ENCODE measurements at regions not wholly inside any gene's neighbourhood (a gene's known extent, or its start where the extent isn't known, plus 50 kb on each side); places are given as distances from the start of the nearest gene placed in this dataset.

- H4K5ac ChIP-seq (ENCODE audit: insufficient read length, low read depth, low read length): no peak overlapping the region
- H3K79me2 ChIP-seq (ENCODE audit: insufficient read depth, low read length): no peaks in the 10 kb centered on the region
- no peak overlapping the region for H2BK120ac ChIP-seq (ENCODE audit: low read depth, low read length, poor library complexity, severe bottlenecking)
- no peaks in the 10 kb centered on the region for H3K79me1 ChIP-seq (ENCODE audit: insufficient read depth, low read depth, low read length, poor library complexity, severe bottlenecking)
- no peak overlapping the region for H2AK5ac ChIP-seq (ENCODE audit: insufficient read length, low read length)
- no peak overlapping the region for H4K91ac ChIP-seq (ENCODE audit: insufficient read length, low read depth, low read length)
- H3K4me1 ChIP-seq (ENCODE audit: insufficient read depth, low read length): no peaks in the 10 kb centered on the region
- no peak for DNase-seq
- H4K20me1 ChIP-seq (ENCODE audit: control insufficient read depth, insufficient read depth, insufficient read length): no peaks in the 10 kb centered on the region
- H2BK15ac ChIP-seq (ENCODE audit: low read depth, low read length): no peak overlapping the region
- no peak overlapping the region for H2BK5ac ChIP-seq (ENCODE audit: insufficient read length, low read length)
- H3T11ph ChIP-seq (ENCODE audit: low read length): no peak overlapping the region
- no peak overlapping the region for H2BK20ac ChIP-seq (ENCODE audit: low read depth, low read length, poor library complexity, severe bottlenecking)
- no peak overlapping the region for H4K8ac ChIP-seq (replicated peaks; ENCODE audit: insufficient read length, low read depth, low read length)
- H3K18ac ChIP-seq (ENCODE audit: insufficient read length, low read depth, low read length): no peak overlapping the region
- no peaks in the 10 kb centered on the region for H3K27me3 Mint-ChIP-seq (ENCODE audit: low read depth)
- H3K27me3 ChIP-seq (ENCODE audit: insufficient read depth, low read length): no peaks in the 10 kb centered on the region
- H3K14ac ChIP-seq (ENCODE audit: insufficient read depth, low read length): no peak overlapping the region
- H3K27ac ChIP-seq (ENCODE audit: insufficient read length, low read depth, low read length): no peak overlapping the region
- H3K9me3 Mint-ChIP-seq: peaks cover 14 to 65% of the 10 kb centered on the region in 2 experiments
- H3K9me3 ChIP-seq (ENCODE audit: control insufficient read depth, low read depth, low read length): peaks cover 24% of the 10 kb centered on the region
- no peak overlapping the region for H2BK12ac ChIP-seq (ENCODE audit: insufficient read length, low read depth, low read length)
- no peaks in the 10 kb centered on the region for H3K23me2 ChIP-seq (ENCODE audit: insufficient read length, low read depth, low read length, poor library complexity, severe bottlenecking)
- H3K4ac ChIP-seq (ENCODE audit: low read depth, low read length): no peak overlapping the region
- no peak overlapping the region for H2AFZ ChIP-seq (ENCODE audit: low read length)
- no peak overlapping the region for H3K56ac ChIP-seq (ENCODE audit: insufficient read length, low read depth, low read length)
- H3K4me1 Mint-ChIP-seq: no peaks in the 10 kb centered on the region
- no peak overlapping the region for H3K4me3 Mint-ChIP-seq
- H3K4me2 ChIP-seq (ENCODE audit: insufficient read depth, insufficient read length, low read length): no peak overlapping the region
- H3K9ac ChIP-seq (ENCODE audit: extremely low read depth, insufficient read length, low read length): no peak overlapping the region
- H3K36me3 Mint-ChIP-seq (ENCODE audit: insufficient read depth in 1 of 3, low read depth in 3 of 3): peaks cover 0 to 5% (median 3%) of the 10 kb centered on the region in 3 experiments; a peak in 2 of 7 replicates
- no peak for TF ChIP-seq CTCF (conservative IDR thresholded peaks at IDR 0.05)
- H3K27ac Mint-ChIP-seq: no peak overlapping the region
- H3K23ac ChIP-seq (ENCODE audit: insufficient read length, low read depth, low read length): no peak overlapping the region
These were observed 345.2 kb downstream of the KLHL13 start for GRCh38 chrX:117771384-117771783.
